H1 (cell line): ENCODE measurements at regions not wholly inside any gene's neighbourhood (a gene's known extent, or its start where the extent isn't known, plus 50 kb on each side); places are given as distances from the start of the nearest gene placed in this dataset.

ENCODE experiments used
- CTCF ChIA-PET: fragments of 300-600 bp; sonication (Branson Sonifier 250); formaldehyde crosslinking; loops from one replicate; lab custom pipeline; 2021; ENCODE audit not compliant: partially characterized antibody; lab: Charles Lee
- POLR2A ChIA-PET: fragments of 300-600 bp; sonication (Branson Sonifier 250); formaldehyde crosslinking; loops from one replicate; lab custom pipeline; 2021; ENCODE audit warnings: inconsistent platforms; ENCODE audit not compliant: partially characterized antibody; lab: Charles Lee
- DNase-seq, 2 experiments: peaks; one replicate each; pipeline versions ENCODE4 v3.0.0 to v3.0.0-alpha.2; 2010 to 2022; ENCODE audit warnings: low spot score in 2 of 2, low read depth in 1 of 2, mixed read lengths in 1 of 2
- FAIRE-seq: peaks from 2 replicates; lab custom pipeline; 2011; peaks lifted over from hg19 to GRCh38; lab: Jason Lieb, UNC
- H2AFZ ChIP-seq: 2 replicates; pipeline ENCODE4 v1.8.1; 2012; ENCODE audit warnings: low read length, inconsistent platforms
- H2AK5ac ChIP-seq: 2 replicates; pipeline ENCODE4 v1.6.1; 2013; ENCODE audit warnings: low read depth, low read length
- H2BK120ac ChIP-seq: replicated peaks from 2 replicates; pipeline ENCODE3; 2013; ENCODE audit warnings: low read depth, low read length, inconsistent platforms
- H2BK12ac ChIP-seq: 2 replicates; pipeline ENCODE4 v1.6.1; 2013; ENCODE audit warnings: low read depth, low read length
- H2BK15ac ChIP-seq: 2 replicates; pipeline ENCODE4 v1.6.1; 2013; ENCODE audit warnings: low read length
- H2BK20ac ChIP-seq: 2 replicates; pipeline ENCODE4 v1.6.1; 2013; ENCODE audit warnings: low read length
- H2BK5ac ChIP-seq: 2 replicates; pipeline ENCODE4 v1.6.1; 2013; ENCODE audit warnings: low read depth, low read length
- H3K14ac ChIP-seq: 2 replicates; pipeline ENCODE4 v1.6.1; 2013; ENCODE audit warnings: inconsistent platforms; ENCODE audit not compliant: insufficient read length
- H3K18ac ChIP-seq: 2 replicates; pipeline ENCODE4 v1.6.1; 2013; ENCODE audit warnings: low read length; ENCODE audit errors: extremely low read depth
- H3K23ac ChIP-seq: 2 replicates; pipeline ENCODE4 v1.6.1; 2013; ENCODE audit warnings: inconsistent platforms; ENCODE audit not compliant: insufficient read length
- H3K23me2 ChIP-seq: 2 replicates; pipeline ENCODE4 v1.6.1; 2013; ENCODE audit warnings: low read depth, low read length
- H3K27ac ChIP-seq: 2 replicates; pipeline ENCODE4 v1.6.1; 2011; ENCODE audit warnings: low read depth, low read length, inconsistent platforms
- H3K27me3 ChIP-seq, 4 experiments: replicated peaks in 1 of 4; 1 replicate in 1 of 4; 2 replicates in 3 of 4; pipeline versions ENCODE4 v1.6.1 to v1.8.1; 2011 to 2013; ENCODE audit warnings: low read length in 3 of 4, mild to moderate bottlenecking in 3 of 4, inconsistent platforms in 2 of 4, mixed read lengths in 2 of 4, moderate library complexity in 1 of 4; ENCODE audit not compliant: control insufficient read depth in 3 of 4, insufficient read depth in 3 of 4; ENCODE audit errors: extremely low read depth in 1 of 4
- H3K36me3 ChIP-seq, 4 experiments: 2 replicates each; pipeline versions ENCODE4 v1.6.1 to v1.8.1; 2011 to 2013; ENCODE audit warnings: mild to moderate bottlenecking in 4 of 4, low read length in 3 of 4, moderate library complexity in 2 of 4, control low read depth in 1 of 4, inconsistent platforms in 1 of 4; ENCODE audit not compliant: insufficient read depth in 4 of 4, control insufficient read depth in 2 of 4
- H3K4ac ChIP-seq: replicated peaks from 2 replicates; pipeline ENCODE3; 2013; ENCODE audit warnings: low read length, low read depth, mixed read lengths, inconsistent platforms; ENCODE audit not compliant: insufficient read length
- H3K4me1 ChIP-seq, 4 experiments: replicated peaks in 1 of 4; 1 replicate in 1 of 4; 2 replicates in 3 of 4; pipeline versions ENCODE4 v1.6.1 to v1.8.1; 2011 to 2013; ENCODE audit warnings: low read length in 3 of 4, inconsistent platforms in 2 of 4, mixed read lengths in 1 of 4; ENCODE audit not compliant: insufficient read depth in 4 of 4, control insufficient read depth in 3 of 4
- H3K4me2 ChIP-seq, 2 experiments: 2 replicates each; pipeline versions ENCODE4 v1.6.1 to v1.8.1; 2011 to 2013; ENCODE audit warnings: low read depth in 2 of 2, low read length in 2 of 2, control low read depth in 1 of 2, inconsistent platforms in 1 of 2, mild to moderate bottlenecking in 1 of 2; ENCODE audit not compliant: insufficient read depth in 1 of 2
- H3K4me3 ChIP-seq, 4 experiments: fragments of 200-600, 300-600 bp in 1 of 4; sonication (generic), shearing (Covaris generic), sonication (Bioruptor Twin) in 1 of 4; 2 replicates each; pipeline versions ENCODE4 v1.5.1 to v1.8.1; 2011 to 2016; ENCODE audit warnings: low read length in 4 of 4, low read depth in 3 of 4, control low read depth in 2 of 4, inconsistent platforms in 2 of 4, mild to moderate bottlenecking in 2 of 4, mixed read lengths in 1 of 4, moderate library complexity in 1 of 4; ENCODE audit not compliant: insufficient read depth in 2 of 4; ENCODE audit errors: extremely low read depth in 1 of 4
- H3K56ac ChIP-seq: replicated peaks from 2 replicates; pipeline ENCODE3; 2013; ENCODE audit warnings: low read depth, mild to moderate bottlenecking, mixed read lengths, low read length, inconsistent platforms; ENCODE audit not compliant: insufficient read length
- H3K79me1 ChIP-seq: 2 replicates; pipeline ENCODE4 v1.6.1; 2013; ENCODE audit warnings: low read depth, low read length, control low read depth
- H3K79me2 ChIP-seq, 2 experiments: 2 replicates each; pipeline versions ENCODE4 v1.6.1 to v1.8.1; 2012 to 2013; ENCODE audit warnings: low read length in 2 of 2, mild to moderate bottlenecking in 2 of 2, inconsistent platforms in 1 of 2; ENCODE audit not compliant: insufficient read depth in 2 of 2, control insufficient read depth in 1 of 2
- H3K9ac ChIP-seq, 4 experiments: replicated peaks in 1 of 4; 1 replicate in 1 of 4; 2 replicates in 3 of 4; pipeline versions ENCODE4 v1.6.1 to v1.8.1; 2011 to 2013; ENCODE audit warnings: low read depth in 3 of 4, low read length in 3 of 4, control low read depth in 2 of 4, mild to moderate bottlenecking in 2 of 4, moderate library complexity in 2 of 4, inconsistent platforms in 1 of 4; ENCODE audit errors: extremely low read depth in 1 of 4
- H3K9me3 ChIP-seq, 2 experiments: 2 replicates each; pipeline versions ENCODE4 v1.6.1 to v1.8.1; 2012 to 2013; ENCODE audit warnings: mild to moderate bottlenecking in 2 of 2, moderate library complexity in 2 of 2, control low read depth in 1 of 2, inconsistent platforms in 1 of 2, low read depth in 1 of 2, low read length in 1 of 2, mixed read lengths in 1 of 2; ENCODE audit not compliant: insufficient read depth in 2 of 2
- H4K20me1 ChIP-seq, 2 experiments: replicated peaks in 1 of 2; 2 replicates each; pipeline versions ENCODE3 to v1.8.1; 2011 to 2013; ENCODE audit warnings: inconsistent platforms in 2 of 2, low read length in 2 of 2, mild to moderate bottlenecking in 1 of 2; ENCODE audit not compliant: insufficient read depth in 2 of 2, control insufficient read depth in 1 of 2
- H4K5ac ChIP-seq: 2 replicates; pipeline ENCODE4 v1.6.1; 2013; ENCODE audit warnings: low read length, low read depth, mixed read lengths, inconsistent platforms; ENCODE audit not compliant: insufficient read length
- H4K8ac ChIP-seq: 2 replicates; pipeline ENCODE4 v1.8.0; 2013; ENCODE audit warnings: mild to moderate bottlenecking, moderate library complexity, low read length, inconsistent platforms; ENCODE audit not compliant: insufficient read depth; ENCODE audit errors: extremely low read depth
- H4K91ac ChIP-seq: replicated peaks from 2 replicates; pipeline ENCODE3; 2013; ENCODE audit warnings: low read length, mixed read lengths, inconsistent platforms; ENCODE audit not compliant: insufficient read length
- CTCF ChIP-seq, 3 experiments: IDR thresholded peaks; 1 replicate in 2 of 3; 2 replicates in 1 of 3; pipeline versions ENCODE4 v1.5.1 to v1.6.1; 2011; ENCODE audit warnings: low read length in 3 of 3, mild to moderate bottlenecking in 3 of 3, inconsistent platforms in 2 of 3, low read depth in 1 of 3, moderate library complexity in 1 of 3; ENCODE audit not compliant: insufficient read depth in 1 of 3; ENCODE audit errors: control extremely low read depth in 1 of 3
- EGR1 ChIP-seq: IDR thresholded peaks from 2 replicates; pipeline ENCODE4 v1.6.1; 2011; ENCODE audit warnings: low read depth, low read length, borderline replicate concordance
- GABPA ChIP-seq: IDR thresholded peaks from 2 replicates; pipeline ENCODE4 v1.6.1; 2011; ENCODE audit warnings: mild to moderate bottlenecking, low read length, moderate library complexity, borderline replicate concordance; ENCODE audit not compliant: insufficient read depth
- KDM5A ChIP-seq: fragments of 200-600 bp; IDR thresholded peaks from 2 replicates; pipeline ENCODE4 v1.7.1; 2012; ENCODE audit warnings: mild to moderate bottlenecking, low read length, inconsistent platforms, mixed read lengths
- RAD21 ChIP-seq, 2 experiments: IDR thresholded peaks in 1 of 2; conservative IDR thresholded peaks in 1 of 2; 2 replicates each; pipeline ENCODE4 v1.6.1; 2011; ENCODE audit warnings: low read depth in 2 of 2, low read length in 2 of 2, improper control_type of control experiment in 1 of 2, inconsistent platforms in 1 of 2, mild to moderate bottlenecking in 1 of 2, moderate library complexity in 1 of 2
- WGBS, 2 experiments: shearing (Covaris generic) in 1 of 2; methylation state at CpG; one replicate each; pipeline versions ENCODE4 v1.1.6 to v1.1.7; 2013 to 2015; ENCODE audit warnings: low lambda C conversion rate in 2 of 2, mixed read lengths in 2 of 2, inconsistent platforms in 1 of 2, low coverage in 1 of 2, missing lambda C conversion rate in 1 of 2; ENCODE audit not compliant: insufficient replicate concordance in 2 of 2, insufficient coverage in 1 of 2, insufficient read length in 1 of 2; ENCODE audit errors: extremely low coverage in 1 of 2, missing lambda C conversion rate in 1 of 2; 5-methylcytosine and 5-hydroxymethylcytosine counted together

- Histone ChIP-seq H3K56ac (no peak overlapping the region), H4K91ac (no peak overlapping the region), H4K20me1 (no peaks in the 10 kb centered on the region), H2BK5ac (no peak overlapping the region), H3K36me3 (no peaks in the 10 kb centered on the region), H3K79me1 (no peaks in the 10 kb centered on the region), H3K79me2 (no peaks in the 10 kb centered on the region), H3K4me3 (no peak overlapping the region), H2BK120ac (no peak overlapping the region), H4K8ac (no peak overlapping the region), H3K14ac (no peak overlapping the region), H3K9ac (no peak overlapping the region), H3K4ac (no peak overlapping the region), H3K27me3 (no peaks in the 10 kb centered on the region), H2BK12ac (no peak overlapping the region), H3K23ac (no peak overlapping the region), H3K27ac (no peak overlapping the region), H2AFZ (no peak overlapping the region), H3K23me2 (peaks cover 3% of the 10 kb centered on the region; the same call in 1 of the 2 replicates), H3K4me1 (no peaks in the 10 kb centered on the region), H3K18ac (no peak overlapping the region), H2AK5ac (no peak overlapping the region), H3K9me3 (no peaks in the 10 kb centered on the region), H2BK15ac (no peak overlapping the region), H2BK20ac (no peak overlapping the region), H3K4me2 (no peak overlapping the region), H4K5ac (no peak overlapping the region)
- no peak for TF ChIP-seq EGR1
- peak; percentile 8 to 33; a peak in 2 of 4 replicates for TF ChIP-seq RAD21 (IDR thresholded peaks at IDR 0.05 in 1 of 2, conservative IDR thresholded peaks at IDR 0.05 in 1 of 2; ENCODE audit: low read depth in 2 of 2, low read length in 2 of 2)
- TF ChIP-seq GABPA = no peak
- no peak for TF ChIP-seq KDM5A
- TF ChIP-seq CTCF (IDR thresholded peaks at IDR 0.05; ENCODE audit: control extremely low read depth in 1 of 3, insufficient read depth in 1 of 3, low read depth in 1 of 3, low read length in 3 of 3) = peak in 1 of 3 experiments; percentile 3; a peak in 1 of 4 replicates
- FAIRE-seq (no peak), DNase-seq (no peak)
- POLR2A ChIA-PET = no interaction called here
- CTCF ChIA-PET = interaction anchor here (0.6 to 1.1 kb wide), 3 partner anchors 35 to 1083 kb away, joined by 3 to 4 read pairs (median 3); no protein-coding TSS in a partner anchor
- 76% methylated on average over 4 of the region's 4 CpGs; no CpG with 5 or more reads in 1 of the 2 experiments for WGBS, 2 experiments
These were observed 78.5 kb upstream of the PTPRM start for GRCh38 chr18:7488571-7488970.
